Bronchial epithelial cell (primary cell): ENCODE measurements at regions not wholly inside any gene's neighbourhood (a gene's known extent, or its start where the extent isn't known, plus 50 kb on each side); places are given as distances from the start of the nearest gene placed in this dataset.
"Not testable (repeated sequence)": the region's sequence is repeated elsewhere in the genome, so short reads cannot be mapped to it uniquely, and the experiment has no call there.

Experiments
- DNase-seq: peaks from one replicate; pipeline ENCODE4 v3.0.0-alpha.2; 2010; ENCODE audit warnings: low read depth
- FAIRE-seq: peaks from 2 replicates; lab custom pipeline; 2011; peaks lifted over from hg19 to GRCh38; lab: Jason Lieb, UNC
- H3K27me3 ChIP-seq: 2 replicates; pipeline ENCODE4 v1.5.1; 2011; ENCODE audit warnings: low read length; ENCODE audit not compliant: control insufficient read depth, insufficient read depth
- H3K36me3 ChIP-seq: 2 replicates; pipeline ENCODE4 v1.5.1; 2011; ENCODE audit warnings: low read length; ENCODE audit not compliant: control insufficient read depth, insufficient read depth
- H3K4me3 ChIP-seq: 2 replicates; pipeline ENCODE4 v1.5.1; 2011; ENCODE audit warnings: mild to moderate bottlenecking, low read depth, low read length, control low read depth
- TF ChIP-seq, protein P1 (sequence below): IDR thresholded peaks from 2 replicates; pipeline ENCODE4 v1.5.1; 2011; ENCODE audit warnings: mild to moderate bottlenecking, moderate library complexity, low read length, control low read depth, inconsistent platforms; ENCODE audit not compliant: insufficient read depth, severe bottlenecking

DNA sequence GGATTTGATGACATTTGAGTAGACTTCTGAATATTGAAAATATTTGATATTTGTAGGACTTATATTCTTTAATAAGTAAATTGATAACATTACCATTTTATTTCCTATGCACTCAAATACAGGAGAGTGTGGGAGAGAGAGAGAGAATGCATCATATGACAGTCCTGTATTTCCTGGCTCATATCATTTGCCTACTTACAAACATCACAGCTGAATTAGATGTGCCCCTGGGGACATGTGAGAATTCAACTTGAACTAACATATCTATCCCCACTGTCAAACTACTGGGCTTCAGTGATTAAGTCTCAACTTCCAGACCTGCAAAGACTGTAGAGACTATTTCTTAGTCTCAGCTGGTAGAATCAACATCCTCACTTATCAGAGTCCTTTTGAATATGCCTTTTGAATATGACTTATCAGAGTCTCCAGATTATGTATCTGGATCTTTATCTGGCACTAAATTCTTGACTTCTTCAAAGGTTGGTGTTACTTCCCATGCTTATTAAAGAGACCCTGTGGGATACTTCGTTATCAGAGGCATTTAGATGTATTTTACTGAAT is 75.5 kb downstream of the PABPC4L start:
- no peak for FAIRE-seq

DNA sequence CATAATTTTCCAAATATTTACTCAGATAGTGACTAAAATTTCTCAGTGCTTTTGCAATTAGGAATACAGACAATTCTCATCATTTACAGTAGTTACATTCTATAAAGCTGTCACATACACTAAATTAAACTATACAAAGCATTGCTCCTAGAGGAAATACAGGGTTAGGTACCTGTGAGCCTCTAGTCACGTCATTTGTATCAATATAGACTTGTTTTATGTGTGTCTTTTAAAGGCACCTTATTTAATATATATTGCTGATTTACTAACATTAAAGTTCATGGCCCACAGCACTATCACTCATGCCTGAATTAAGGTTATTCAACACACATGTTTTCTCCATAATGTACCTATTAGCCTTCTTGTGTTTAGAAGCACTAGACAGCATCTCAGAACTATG is 78.7 kb downstream of the PABPC4L start:
- DNase-seq (no peak), FAIRE-seq (no peak)
- Histone ChIP-seq H3K4me3 (no peak overlapping the region), H3K27me3 (no peaks in the 10 kb centered on the region), H3K36me3 (no peaks in the 10 kb centered on the region)
- TF ChIP-seq, protein P1, sequence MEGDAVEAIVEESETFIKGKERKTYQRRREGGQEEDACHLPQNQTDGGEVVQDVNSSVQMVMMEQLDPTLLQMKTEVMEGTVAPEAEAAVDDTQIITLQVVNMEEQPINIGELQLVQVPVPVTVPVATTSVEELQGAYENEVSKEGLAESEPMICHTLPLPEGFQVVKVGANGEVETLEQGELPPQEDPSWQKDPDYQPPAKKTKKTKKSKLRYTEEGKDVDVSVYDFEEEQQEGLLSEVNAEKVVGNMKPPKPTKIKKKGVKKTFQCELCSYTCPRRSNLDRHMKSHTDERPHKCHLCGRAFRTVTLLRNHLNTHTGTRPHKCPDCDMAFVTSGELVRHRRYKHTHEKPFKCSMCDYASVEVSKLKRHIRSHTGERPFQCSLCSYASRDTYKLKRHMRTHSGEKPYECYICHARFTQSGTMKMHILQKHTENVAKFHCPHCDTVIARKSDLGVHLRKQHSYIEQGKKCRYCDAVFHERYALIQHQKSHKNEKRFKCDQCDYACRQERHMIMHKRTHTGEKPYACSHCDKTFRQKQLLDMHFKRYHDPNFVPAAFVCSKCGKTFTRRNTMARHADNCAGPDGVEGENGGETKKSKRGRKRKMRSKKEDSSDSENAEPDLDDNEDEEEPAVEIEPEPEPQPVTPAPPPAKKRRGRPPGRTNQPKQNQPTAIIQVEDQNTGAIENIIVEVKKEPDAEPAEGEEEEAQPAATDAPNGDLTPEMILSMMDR, result no peak

More for the DNA sequence above, 75.5 kb downstream of the PABPC4L start:
- Histone ChIP-seq H3K4me3 (no peak overlapping the region), H3K36me3 (no peaks in the 10 kb centered on the region), H3K27me3 (no peaks in the 10 kb centered on the region)
- DNase-seq, result no peak
- TF ChIP-seq, protein P1, result no peak

DNA sequence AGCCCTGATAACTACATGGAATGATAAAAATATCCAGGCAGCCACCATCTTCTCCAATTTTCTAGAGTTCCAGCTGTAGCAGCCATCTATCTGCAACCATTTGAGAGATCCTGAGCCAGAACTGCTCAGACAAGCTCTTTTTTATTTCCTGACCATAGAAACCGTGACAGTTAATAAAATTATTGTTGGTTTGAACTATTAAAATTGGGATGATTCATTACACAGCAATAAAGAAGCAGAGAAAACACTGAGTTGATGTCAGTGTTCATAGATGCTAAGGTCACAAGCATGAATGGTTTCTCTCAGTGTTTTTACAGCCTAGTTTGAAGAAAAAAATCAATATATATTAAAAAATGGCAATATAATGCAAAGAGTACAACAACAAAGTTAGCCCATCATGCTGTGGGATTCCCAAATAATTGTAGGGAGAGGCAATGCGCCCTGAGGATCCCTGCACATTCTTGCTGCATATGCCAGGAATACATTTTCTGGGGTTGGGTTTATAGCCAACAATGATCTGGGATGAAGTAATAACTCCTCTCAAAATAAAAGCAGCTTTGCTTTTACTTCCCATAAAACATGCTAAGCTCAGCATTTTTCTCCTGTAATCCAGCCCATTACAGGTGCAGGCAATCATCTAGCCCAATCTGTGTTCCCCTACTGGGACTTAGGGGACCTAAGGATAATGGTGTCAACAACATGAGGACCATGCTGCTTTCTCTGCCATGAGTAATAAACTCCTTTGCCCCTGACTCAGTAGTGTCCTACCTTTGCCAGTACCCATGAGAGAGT is 84.0 kb downstream of the PABPC4L start:
- no peak for DNase-seq
- Histone ChIP-seq H3K36me3 (no peaks in the 10 kb centered on the region), H3K4me3 (no peak overlapping the region), H3K27me3 (no peaks in the 10 kb centered on the region)
- TF ChIP-seq, protein P1, result no peak
- no peak for FAIRE-seq

DNA sequence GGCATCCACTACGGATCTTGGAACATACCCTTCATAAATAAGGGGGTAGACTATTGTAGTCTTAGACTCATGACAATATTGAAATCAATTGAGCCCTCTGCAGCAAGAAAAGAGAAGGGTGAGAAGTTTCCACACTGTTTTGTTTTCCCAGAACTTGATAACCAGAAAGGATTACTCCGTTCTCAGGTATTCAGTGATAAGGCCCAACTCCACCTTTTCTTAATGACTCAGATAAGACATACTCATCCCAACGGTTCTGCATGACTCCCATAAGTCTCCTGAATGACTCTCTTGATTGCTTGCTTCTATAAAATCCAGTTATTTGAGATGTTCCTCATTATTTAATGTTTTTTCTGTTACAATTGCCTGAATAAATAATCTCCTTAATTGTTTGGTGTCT is 111.7 kb downstream of the PABPC4L start:
- DNase-seq, result peak; percentile 9
- Histone ChIP-seq H3K36me3 (no peaks in the 10 kb centered on the region), H3K4me3 (no peak overlapping the region), H3K27me3 (no peaks in the 10 kb centered on the region)
- TF ChIP-seq, protein P1, result no peak
- FAIRE-seq, result no peak

DNA sequence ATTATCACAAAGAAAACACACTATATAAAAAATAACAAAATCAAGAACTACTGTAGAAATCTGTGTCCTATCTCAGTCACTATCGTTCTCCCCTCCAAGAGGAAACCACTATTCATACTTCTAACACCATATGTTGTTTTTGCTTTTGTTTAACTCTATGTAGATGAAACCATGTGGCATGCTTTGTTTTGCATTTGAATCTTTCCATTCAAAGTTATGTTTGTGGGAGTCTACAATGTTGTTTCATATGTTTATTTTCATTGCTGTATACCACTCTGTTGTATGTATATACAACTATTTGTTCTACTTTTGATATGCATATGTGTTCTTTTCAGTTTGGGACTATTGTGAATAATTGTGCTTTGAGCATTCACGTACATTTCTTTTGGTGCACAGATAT is 116.1 kb downstream of the PABPC4L start:
- no peaks in the 10 kb centered on the region for H3K27me3 ChIP-seq
- FAIRE-seq (no peak), DNase-seq (no peak)
- H3K4me3 ChIP-seq, result no peak overlapping the region
- H3K36me3 ChIP-seq, result no peaks in the 10 kb centered on the region
- TF ChIP-seq, protein P1, result no peak

DNA sequence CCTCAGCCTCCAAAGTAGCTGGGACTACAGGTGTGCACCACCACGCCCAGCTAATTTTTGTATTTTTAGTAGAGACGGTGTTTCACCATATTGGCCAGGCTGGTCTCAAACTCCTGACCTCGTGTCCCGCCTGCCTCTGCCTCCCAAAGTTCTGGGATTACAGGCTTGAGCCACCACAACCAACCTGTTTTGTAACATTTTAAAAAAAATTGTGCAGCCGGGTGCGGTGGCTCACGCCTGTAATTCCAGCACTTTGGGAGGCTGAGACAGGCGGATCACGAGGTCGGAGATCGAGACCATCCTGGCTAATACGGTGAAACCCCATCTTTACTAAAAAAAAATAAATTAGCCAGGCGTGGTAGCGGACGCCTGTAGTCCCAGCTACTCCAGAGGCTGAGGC is 122.5 kb downstream of the PABPC4L start:
- not testable (repeated sequence) for DNase-seq, H3K27me3 ChIP-seq, H3K36me3 ChIP-seq, FAIRE-seq, H3K4me3 ChIP-seq
